Brain microvascular endothelial cell (primary cell): ENCODE measurements at regions not wholly inside any gene's neighbourhood (a gene's known extent, or its start where the extent isn't known, plus 50 kb on each side); places are given as distances from the start of the nearest gene placed in this dataset.
"Not testable (repeated sequence)": the region's sequence is repeated elsewhere in the genome, so short reads cannot be mapped to it uniquely, and the experiment has no call there.

Experiments used
- DNase-seq: peaks from one replicate; pipeline ENCODE4 v3.0.0-alpha.2; 2020
- H3K27ac ChIP-seq: fragments of 250-450 bp; sonication (Bioruptor Pico); 2 replicates; pipeline ENCODE4 v1.5.1; 2020; ENCODE audit warnings: mild to moderate bottlenecking, moderate library complexity
- H3K27me3 ChIP-seq: fragments of 250-450 bp; sonication (Bioruptor Pico); replicated peaks from 2 replicates; pipeline ENCODE4 v1.5.1; 2020; ENCODE audit warnings: mild to moderate bottlenecking
- H3K36me3 ChIP-seq: fragments of 250-450 bp; sonication (Bioruptor Pico); replicated peaks from 2 replicates; pipeline ENCODE4 v1.5.1; 2020; ENCODE audit warnings: mild to moderate bottlenecking
- H3K4me3 ChIP-seq: 2 replicates; pipeline ENCODE4 v1.5.1; 2011; ENCODE audit warnings: low read depth, mild to moderate bottlenecking, control low read depth, low read length, moderate library complexity
- CTCF ChIP-seq: IDR thresholded peaks from 2 replicates; pipeline ENCODE4 v1.5.1; 2011; ENCODE audit warnings: low read depth, mild to moderate bottlenecking, moderate library complexity, low read length, control low read depth, inconsistent platforms; ENCODE audit errors: missing control alignments
- in situ Hi-C: cut with HindIII; loops from 2 replicates; pipeline ENCODE4 v1.10.0; 2017; ENCODE audit warnings: low sequenced_read_pairs, low pct_ligation_motif_present

GRCh38 chr20:29119141-29119540, 2138.3 kb upstream of the DEFB115 start:
- no peaks in the 10 kb centered on the region for H3K27me3 ChIP-seq
- no peak overlapping the region for H3K27ac ChIP-seq
- in situ Hi-C loops = no loop called here
- no peak for DNase-seq
- H3K4me3 ChIP-seq = no peak overlapping the region
- TF ChIP-seq CTCF = no peak
- no peaks in the 10 kb centered on the region for H3K36me3 ChIP-seq

- H3K27me3 ChIP-seq, H3K4me3 ChIP-seq, H3K27ac ChIP-seq, DNase-seq, H3K36me3 ChIP-seq, in situ Hi-C loops: not testable (repeated sequence)
Observed at GRCh38 chr20:29119684-29120083, 2137.8 kb upstream of the DEFB115 start.

GRCh38 chr20:29120088-29120487, 2137.4 kb upstream of the DEFB115 start:
- in situ Hi-C loops, DNase-seq, H3K4me3 ChIP-seq, H3K36me3 ChIP-seq, H3K27me3 ChIP-seq, H3K27ac ChIP-seq: not testable (repeated sequence)

- H3K27me3 ChIP-seq, H3K4me3 ChIP-seq, DNase-seq, H3K27ac ChIP-seq, in situ Hi-C loops, H3K36me3 ChIP-seq: not testable (repeated sequence)
Observed at GRCh38 chr20:29120575-29120974, 2136.9 kb upstream of the DEFB115 start.

GRCh38 chr20:29122784-29123183, 2134.7 kb upstream of the DEFB115 start:
- DNase-seq, in situ Hi-C loops: not testable (repeated sequence)

GRCh38 chr20:29123861-29124260, 2133.6 kb upstream of the DEFB115 start:
- in situ Hi-C loops = no loop called here
- no peak for DNase-seq
- no peak overlapping the region for H3K27ac ChIP-seq
- no peak for TF ChIP-seq CTCF
- H3K36me3 ChIP-seq = no peaks in the 10 kb centered on the region
- H3K27me3 ChIP-seq = no peaks in the 10 kb centered on the region
- H3K4me3 ChIP-seq = no peak overlapping the region

More at GRCh38 chr20:29122784-29123183, 2134.7 kb upstream of the DEFB115 start:
- not testable (repeated sequence) for H3K27me3 ChIP-seq, H3K27ac ChIP-seq, H3K4me3 ChIP-seq, H3K36me3 ChIP-seq
